ENCODE measurements at regions not wholly inside any gene's neighbourhood (a gene's known extent, or its start where the extent isn't known, plus 50 kb on each side); places are given as distances from the start of the nearest gene placed in this dataset.
"Not testable (repeated sequence)": the region's sequence is repeated elsewhere in the genome, so short reads cannot be mapped to it uniquely, and the experiment has no call there.

GRCh38 chr9:119697996-119698395 lies 328.8 kb upstream of the BRINP1 start:
- Histone ChIP-seq H3K4me1 (no peaks in the 10 kb centered on the region), H3K27ac (no peak overlapping the region), H3K9me3 (no peaks in the 10 kb centered on the region), H3K4me3 (no peak overlapping the region), H3K27me3 (no peaks in the 10 kb centered on the region), H3K36me3 (no peaks in the 10 kb centered on the region)
- no peak for ATAC-seq
- intact Hi-C loops (cut with DNase I): no loop called here
- TF ChIP-seq POLR2A (IDR thresholded peaks at IDR 0.05): no peak
- TF ChIP-seq CTCF (IDR thresholded peaks at IDR 0.05): no peak
- no peak for DNase-seq
- WGBS (ENCODE audit: insufficient coverage, low coverage, low lambda C conversion rate, missing lambda C conversion rate): 9% methylated on average over 5 of the region's 5 CpGs

GRCh38 chr9:119689879-119690278 lies 320.6 kb upstream of the BRINP1 start:
- ATAC-seq (no peak), DNase-seq (no peak)
- intact Hi-C loops (cut with DNase I): no loop called here
- H3K36me3 ChIP-seq: no peaks in the 10 kb centered on the region
- H3K27me3 ChIP-seq: no peaks in the 10 kb centered on the region
- no peaks in the 10 kb centered on the region for H3K9me3 ChIP-seq
- no peak overlapping the region for H3K27ac ChIP-seq
- 9% methylated on average over 4 of the region's 4 CpGs for WGBS (ENCODE audit: insufficient coverage, low coverage, low lambda C conversion rate, missing lambda C conversion rate)
- H3K4me1 ChIP-seq: no peaks in the 10 kb centered on the region
- TF ChIP-seq CTCF (IDR thresholded peaks at IDR 0.05) (no peak), POLR2A (IDR thresholded peaks at IDR 0.05) (no peak)
- no peak overlapping the region for H3K4me3 ChIP-seq

GRCh38 chr9:119688547-119688946 lies 319.3 kb upstream of the BRINP1 start:
- WGBS (ENCODE audit: insufficient coverage, low coverage, low lambda C conversion rate, missing lambda C conversion rate): 38% methylated on average over 3 of the region's 3 CpGs
- ATAC-seq (no peak), DNase-seq (no peak)
- TF ChIP-seq CTCF (IDR thresholded peaks at IDR 0.05) (no peak), POLR2A (IDR thresholded peaks at IDR 0.05) (no peak)
- intact Hi-C loops (cut with DNase I): no loop called here
- Histone ChIP-seq H3K27me3 (no peaks in the 10 kb centered on the region), H3K27ac (no peak overlapping the region), H3K4me3 (no peak overlapping the region), H3K9me3 (no peaks in the 10 kb centered on the region), H3K4me1 (no peaks in the 10 kb centered on the region), H3K36me3 (no peaks in the 10 kb centered on the region)

GRCh38 chr9:119677811-119678505 lies 308.7 kb upstream of the BRINP1 start:
- Histone ChIP-seq H3K4me1 (no peaks in the 10 kb centered on the region), H3K27me3 (no peaks in the 10 kb centered on the region), H3K36me3 (no peaks in the 10 kb centered on the region), H3K27ac (no peak overlapping the region), H3K9me3 (no peaks in the 10 kb centered on the region), H3K4me3 (no peak overlapping the region)
- DNase-seq: no peak
- no peak for TF ChIP-seq POLR2A (IDR thresholded peaks at IDR 0.05)
- no peak for TF ChIP-seq CTCF (IDR thresholded peaks at IDR 0.05)
- ATAC-seq: no peak
- 33% methylated on average over 6 of the region's 7 CpGs for WGBS (ENCODE audit: insufficient coverage, low coverage, low lambda C conversion rate, missing lambda C conversion rate)
- intact Hi-C loops (cut with DNase I): no loop called here

GRCh38 chr9:119675951-119676350 lies 306.7 kb upstream of the BRINP1 start:
- no peak for TF ChIP-seq POLR2A (IDR thresholded peaks at IDR 0.05)
- no peak for TF ChIP-seq CTCF (IDR thresholded peaks at IDR 0.05)
- Histone ChIP-seq H3K9me3 (no peaks in the 10 kb centered on the region), H3K36me3 (no peaks in the 10 kb centered on the region), H3K27ac (no peak overlapping the region), H3K4me3 (no peak overlapping the region), H3K4me1 (no peaks in the 10 kb centered on the region), H3K27me3 (no peaks in the 10 kb centered on the region)
- intact Hi-C loops (cut with DNase I): no loop called here
- ATAC-seq (no peak), DNase-seq (no peak)
- WGBS (ENCODE audit: insufficient coverage, low coverage, low lambda C conversion rate, missing lambda C conversion rate): 17% methylated on average over 3 of the region's 3 CpGs

GRCh38 chr9:119672763-119673162 lies 303.5 kb upstream of the BRINP1 start:
- H3K9me3 ChIP-seq; H3K4me3 ChIP-seq; intact Hi-C loops (cut with DNase I); H3K27ac ChIP-seq; DNase-seq; H3K36me3 ChIP-seq; ATAC-seq; H3K27me3 ChIP-seq; H3K4me1 ChIP-seq: not testable (repeated sequence)
- 49% methylated on average over 4 of the region's 4 CpGs for WGBS (ENCODE audit: insufficient coverage, low coverage, low lambda C conversion rate, missing lambda C conversion rate)
